ENCODE measurements at regions not wholly inside any gene's neighbourhood (a gene's known extent, or its start where the extent isn't known, plus 50 kb on each side); places are given as distances from the start of the nearest gene placed in this dataset.

DNA sequence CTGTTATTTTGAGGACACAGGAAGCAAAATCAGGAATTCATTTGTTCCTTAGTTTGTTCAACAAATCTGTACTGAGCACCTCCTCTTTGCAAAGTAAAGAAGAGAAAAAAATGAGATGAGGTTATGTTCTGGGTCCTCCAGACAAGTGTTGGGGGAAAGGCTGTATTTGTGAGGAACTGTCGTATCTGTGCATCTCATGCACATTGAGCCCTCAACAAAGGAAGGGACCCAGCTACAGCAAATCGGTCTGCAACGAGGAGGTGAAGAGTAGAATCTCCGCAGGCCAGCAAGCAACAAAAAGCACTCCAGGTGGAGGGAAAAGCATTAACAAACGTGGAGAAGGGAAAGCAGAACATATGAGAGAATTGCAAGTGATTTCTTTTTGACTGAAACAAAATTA is 143.0 kb upstream of the CYP1B1 start:
- TF ChIP-seq, protein P1, sequence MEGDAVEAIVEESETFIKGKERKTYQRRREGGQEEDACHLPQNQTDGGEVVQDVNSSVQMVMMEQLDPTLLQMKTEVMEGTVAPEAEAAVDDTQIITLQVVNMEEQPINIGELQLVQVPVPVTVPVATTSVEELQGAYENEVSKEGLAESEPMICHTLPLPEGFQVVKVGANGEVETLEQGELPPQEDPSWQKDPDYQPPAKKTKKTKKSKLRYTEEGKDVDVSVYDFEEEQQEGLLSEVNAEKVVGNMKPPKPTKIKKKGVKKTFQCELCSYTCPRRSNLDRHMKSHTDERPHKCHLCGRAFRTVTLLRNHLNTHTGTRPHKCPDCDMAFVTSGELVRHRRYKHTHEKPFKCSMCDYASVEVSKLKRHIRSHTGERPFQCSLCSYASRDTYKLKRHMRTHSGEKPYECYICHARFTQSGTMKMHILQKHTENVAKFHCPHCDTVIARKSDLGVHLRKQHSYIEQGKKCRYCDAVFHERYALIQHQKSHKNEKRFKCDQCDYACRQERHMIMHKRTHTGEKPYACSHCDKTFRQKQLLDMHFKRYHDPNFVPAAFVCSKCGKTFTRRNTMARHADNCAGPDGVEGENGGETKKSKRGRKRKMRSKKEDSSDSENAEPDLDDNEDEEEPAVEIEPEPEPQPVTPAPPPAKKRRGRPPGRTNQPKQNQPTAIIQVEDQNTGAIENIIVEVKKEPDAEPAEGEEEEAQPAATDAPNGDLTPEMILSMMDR (conservative IDR thresholded peaks at IDR 0.05; ENCODE audit: low read depth in 2 of 2) = no peak
- TF ChIP-seq EZH2 (IDR thresholded peaks at IDR 0.05; ENCODE audit: low read depth, unreplicated experiment) = no peak
- TF ChIP-seq, protein P2, sequence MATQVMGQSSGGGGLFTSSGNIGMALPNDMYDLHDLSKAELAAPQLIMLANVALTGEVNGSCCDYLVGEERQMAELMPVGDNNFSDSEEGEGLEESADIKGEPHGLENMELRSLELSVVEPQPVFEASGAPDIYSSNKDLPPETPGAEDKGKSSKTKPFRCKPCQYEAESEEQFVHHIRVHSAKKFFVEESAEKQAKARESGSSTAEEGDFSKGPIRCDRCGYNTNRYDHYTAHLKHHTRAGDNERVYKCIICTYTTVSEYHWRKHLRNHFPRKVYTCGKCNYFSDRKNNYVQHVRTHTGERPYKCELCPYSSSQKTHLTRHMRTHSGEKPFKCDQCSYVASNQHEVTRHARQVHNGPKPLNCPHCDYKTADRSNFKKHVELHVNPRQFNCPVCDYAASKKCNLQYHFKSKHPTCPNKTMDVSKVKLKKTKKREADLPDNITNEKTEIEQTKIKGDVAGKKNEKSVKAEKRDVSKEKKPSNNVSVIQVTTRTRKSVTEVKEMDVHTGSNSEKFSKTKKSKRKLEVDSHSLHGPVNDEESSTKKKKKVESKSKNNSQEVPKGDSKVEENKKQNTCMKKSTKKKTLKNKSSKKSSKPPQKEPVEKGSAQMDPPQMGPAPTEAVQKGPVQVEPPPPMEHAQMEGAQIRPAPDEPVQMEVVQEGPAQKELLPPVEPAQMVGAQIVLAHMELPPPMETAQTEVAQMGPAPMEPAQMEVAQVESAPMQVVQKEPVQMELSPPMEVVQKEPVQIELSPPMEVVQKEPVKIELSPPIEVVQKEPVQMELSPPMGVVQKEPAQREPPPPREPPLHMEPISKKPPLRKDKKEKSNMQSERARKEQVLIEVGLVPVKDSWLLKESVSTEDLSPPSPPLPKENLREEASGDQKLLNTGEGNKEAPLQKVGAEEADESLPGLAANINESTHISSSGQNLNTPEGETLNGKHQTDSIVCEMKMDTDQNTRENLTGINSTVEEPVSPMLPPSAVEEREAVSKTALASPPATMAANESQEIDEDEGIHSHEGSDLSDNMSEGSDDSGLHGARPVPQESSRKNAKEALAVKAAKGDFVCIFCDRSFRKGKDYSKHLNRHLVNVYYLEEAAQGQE (IDR thresholded peaks at IDR 0.05; ENCODE audit: unreplicated experiment) = no peak
- no peak for TF ChIP-seq ZNF114 (CRISPR knock-in tag; IDR thresholded peaks at IDR 0.05)
- TF ChIP-seq JUNB (IDR thresholded peaks at IDR 0.05; ENCODE audit: unreplicated experiment) = no peak
- no peak for TF ChIP-seq POLR2AphosphoS5 (IDR thresholded peaks at IDR 0.05; ENCODE audit: low read depth)
- no peak for TF ChIP-seq EZH2phosphoT487 (IDR thresholded peaks at IDR 0.05; ENCODE audit: unreplicated experiment)
- TF ChIP-seq CREB1 (CRISPR knock-in tag; IDR thresholded peaks at IDR 0.05; ENCODE audit: low read depth) = no peak
- TF ChIP-seq, protein P3, sequence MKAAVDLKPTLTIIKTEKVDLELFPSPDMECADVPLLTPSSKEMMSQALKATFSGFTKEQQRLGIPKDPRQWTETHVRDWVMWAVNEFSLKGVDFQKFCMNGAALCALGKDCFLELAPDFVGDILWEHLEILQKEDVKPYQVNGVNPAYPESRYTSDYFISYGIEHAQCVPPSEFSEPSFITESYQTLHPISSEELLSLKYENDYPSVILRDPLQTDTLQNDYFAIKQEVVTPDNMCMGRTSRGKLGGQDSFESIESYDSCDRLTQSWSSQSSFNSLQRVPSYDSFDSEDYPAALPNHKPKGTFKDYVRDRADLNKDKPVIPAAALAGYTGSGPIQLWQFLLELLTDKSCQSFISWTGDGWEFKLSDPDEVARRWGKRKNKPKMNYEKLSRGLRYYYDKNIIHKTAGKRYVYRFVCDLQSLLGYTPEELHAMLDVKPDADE (IDR thresholded peaks at IDR 0.05) = no peak
- no peak for TF ChIP-seq STAT1 (IDR thresholded peaks at IDR 0.05; ENCODE audit: unreplicated experiment)
- TF ChIP-seq, protein P4, sequence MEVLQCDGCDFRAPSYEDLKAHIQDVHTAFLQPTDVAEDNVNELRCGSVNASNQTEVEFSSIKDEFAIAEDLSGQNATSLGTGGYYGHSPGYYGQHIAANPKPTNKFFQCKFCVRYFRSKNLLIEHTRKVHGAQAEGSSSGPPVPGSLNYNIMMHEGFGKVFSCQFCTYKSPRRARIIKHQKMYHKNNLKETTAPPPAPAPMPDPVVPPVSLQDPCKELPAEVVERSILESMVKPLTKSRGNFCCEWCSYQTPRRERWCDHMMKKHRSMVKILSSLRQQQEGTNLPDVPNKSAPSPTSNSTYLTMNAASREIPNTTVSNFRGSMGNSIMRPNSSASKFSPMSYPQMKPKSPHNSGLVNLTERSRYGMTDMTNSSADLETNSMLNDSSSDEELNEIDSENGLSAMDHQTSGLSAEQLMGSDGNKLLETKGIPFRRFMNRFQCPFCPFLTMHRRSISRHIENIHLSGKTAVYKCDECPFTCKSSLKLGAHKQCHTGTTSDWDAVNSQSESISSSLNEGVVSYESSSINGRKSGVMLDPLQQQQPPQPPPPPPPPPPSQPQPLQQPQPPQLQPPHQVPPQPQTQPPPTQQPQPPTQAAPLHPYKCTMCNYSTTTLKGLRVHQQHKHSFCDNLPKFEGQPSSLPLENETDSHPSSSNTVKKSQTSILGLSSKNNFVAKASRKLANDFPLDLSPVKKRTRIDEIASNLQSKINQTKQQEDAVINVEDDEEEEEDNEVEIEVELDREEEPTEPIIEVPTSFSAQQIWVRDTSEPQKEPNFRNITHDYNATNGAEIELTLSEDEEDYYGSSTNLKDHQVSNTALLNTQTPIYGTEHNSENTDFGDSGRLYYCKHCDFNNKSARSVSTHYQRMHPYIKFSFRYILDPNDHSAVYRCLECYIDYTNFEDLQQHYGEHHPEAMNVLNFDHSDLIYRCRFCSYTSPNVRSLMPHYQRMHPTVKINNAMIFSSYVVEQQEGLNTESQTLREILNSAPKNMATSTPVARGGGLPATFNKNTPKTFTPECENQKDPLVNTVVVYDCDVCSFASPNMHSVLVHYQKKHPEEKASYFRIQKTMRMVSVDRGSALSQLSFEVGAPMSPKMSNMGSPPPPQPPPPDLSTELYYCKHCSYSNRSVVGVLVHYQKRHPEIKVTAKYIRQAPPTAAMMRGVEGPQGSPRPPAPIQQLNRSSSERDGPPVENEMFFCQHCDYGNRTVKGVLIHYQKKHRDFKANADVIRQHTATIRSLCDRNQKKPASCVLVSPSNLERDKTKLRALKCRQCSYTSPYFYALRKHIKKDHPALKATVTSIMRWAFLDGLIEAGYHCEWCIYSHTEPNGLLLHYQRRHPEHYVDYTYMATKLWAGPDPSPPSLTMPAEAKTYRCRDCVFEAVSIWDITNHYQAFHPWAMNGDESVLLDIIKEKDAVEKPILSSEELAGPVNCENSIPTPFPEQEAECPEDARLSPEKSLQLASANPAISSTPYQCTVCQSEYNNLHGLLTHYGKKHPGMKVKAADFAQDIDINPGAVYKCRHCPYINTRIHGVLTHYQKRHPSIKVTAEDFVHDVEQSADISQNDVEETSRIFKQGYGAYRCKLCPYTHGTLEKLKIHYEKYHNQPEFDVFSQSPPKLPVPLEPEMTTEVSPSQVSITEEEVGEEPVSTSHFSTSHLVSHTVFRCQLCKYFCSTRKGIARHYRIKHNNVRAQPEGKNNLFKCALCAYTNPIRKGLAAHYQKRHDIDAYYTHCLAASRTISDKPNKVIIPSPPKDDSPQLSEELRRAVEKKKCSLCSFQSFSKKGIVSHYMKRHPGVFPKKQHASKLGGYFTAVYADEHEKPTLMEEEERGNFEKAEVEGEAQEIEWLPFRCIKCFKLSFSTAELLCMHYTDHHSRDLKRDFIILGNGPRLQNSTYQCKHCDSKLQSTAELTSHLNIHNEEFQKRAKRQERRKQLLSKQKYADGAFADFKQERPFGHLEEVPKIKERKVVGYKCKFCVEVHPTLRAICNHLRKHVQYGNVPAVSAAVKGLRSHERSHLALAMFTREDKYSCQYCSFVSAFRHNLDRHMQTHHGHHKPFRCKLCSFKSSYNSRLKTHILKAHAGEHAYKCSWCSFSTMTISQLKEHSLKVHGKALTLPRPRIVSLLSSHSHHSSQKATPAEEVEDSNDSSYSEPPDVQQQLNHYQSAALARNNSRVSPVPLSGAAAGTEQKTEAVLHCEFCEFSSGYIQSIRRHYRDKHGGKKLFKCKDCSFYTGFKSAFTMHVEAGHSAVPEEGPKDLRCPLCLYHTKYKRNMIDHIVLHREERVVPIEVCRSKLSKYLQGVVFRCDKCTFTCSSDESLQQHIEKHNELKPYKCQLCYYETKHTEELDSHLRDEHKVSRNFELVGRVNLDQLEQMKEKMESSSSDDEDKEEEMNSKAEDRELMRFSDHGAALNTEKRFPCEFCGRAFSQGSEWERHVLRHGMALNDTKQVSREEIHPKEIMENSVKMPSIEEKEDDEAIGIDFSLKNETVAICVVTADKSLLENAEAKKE (CRISPR knock-in tag; IDR thresholded peaks at IDR 0.05) = no peak
- TF ChIP-seq ZNF331 (CRISPR knock-in tag; IDR thresholded peaks at IDR 0.05; ENCODE audit: low read depth) = no peak
- no peak for TF ChIP-seq NANOG (IDR thresholded peaks at IDR 0.05; ENCODE audit: borderline replicate concordance)

Measured in GM23338 (cell line).